HCT116 (cell line): ENCODE measurements at regions not wholly inside any gene's neighbourhood (a gene's known extent, or its start where the extent isn't known, plus 50 kb on each side); places are given as distances from the start of the nearest gene placed in this dataset.

Source experiments
- CBX3 ChIP-seq: IDR thresholded peaks from 2 replicates; pipeline ENCODE4 v1.6.1; 2012; ENCODE audit warnings: low read depth
- CTCF ChIP-seq, 3 experiments: fragments of 200-600 bp in 1 of 3; sonication (generic) in 1 of 3; IDR thresholded peaks in 2 of 3; conservative IDR thresholded peaks in 1 of 3; 2 replicates each; pipeline ENCODE4 v1.5.1; 2012 to 2017; ENCODE audit warnings: low read depth in 2 of 3, low read length in 2 of 3, antibody characterized with exemption in 1 of 3, borderline replicate concordance in 1 of 3, control low read depth in 1 of 3, mild to moderate bottlenecking in 1 of 3, mixed read lengths in 1 of 3, mixed run types in 1 of 3, moderate library complexity in 1 of 3; ENCODE audit not compliant: insufficient read depth in 1 of 3
- EGR1 ChIP-seq: IDR thresholded peaks from 2 replicates; pipeline ENCODE4 v1.6.1; 2012; ENCODE audit warnings: low read depth
- ELF1 ChIP-seq: IDR thresholded peaks from 2 replicates; pipeline ENCODE4 v1.6.1; 2012; ENCODE audit warnings: low read depth, borderline replicate concordance
- EZH2 ChIP-seq: fragments of 200-600 bp; sonication (generic); IDR thresholded peaks from 2 replicates; pipeline ENCODE4 v1.6.1; 2017; ENCODE audit warnings: antibody characterized with exemption, mixed run types
- POLR2A ChIP-seq: IDR thresholded peaks from 2 replicates; pipeline ENCODE4 v1.7.0; 2011; ENCODE audit warnings: borderline replicate concordance; ENCODE audit not compliant: insufficient read depth, insufficient read length; ENCODE audit errors: extremely low read depth
- POLR2AphosphoS5 ChIP-seq: IDR thresholded peaks from 2 replicates; pipeline ENCODE4 v1.6.1; 2011; ENCODE audit warnings: mild to moderate bottlenecking, low read depth, low read length, moderate library complexity
- REST ChIP-seq: IDR thresholded peaks from 2 replicates; pipeline ENCODE4 v1.6.1; 2012; ENCODE audit warnings: low read depth
- SIN3A ChIP-seq: IDR thresholded peaks from 2 replicates; pipeline ENCODE4 v1.6.1; 2012; ENCODE audit warnings: low read depth
- SRF ChIP-seq: IDR thresholded peaks from 2 replicates; pipeline ENCODE4 v1.6.1; 2012; ENCODE audit warnings: low read depth
- YY1 ChIP-seq: IDR thresholded peaks from 2 replicates; pipeline ENCODE4 v1.6.1; 2011; ENCODE audit warnings: low read length, low read depth, moderate library complexity, mild to moderate bottlenecking; ENCODE audit not compliant: insufficient replicate concordance; ENCODE audit errors: extremely low read depth

GRCh38 chr16:9598731-9599083 lies 507.3 kb downstream of the HAPSTR1 start:
- no peak for TF ChIP-seq CTCF (IDR thresholded peaks at IDR 0.05 in 2 of 3, conservative IDR thresholded peaks at IDR 0.05 in 1 of 3; ENCODE audit: borderline replicate concordance in 1 of 3, insufficient read depth in 1 of 3, low read depth in 2 of 3, low read length in 2 of 3)
- no peak for TF ChIP-seq POLR2AphosphoS5
- no peak for TF ChIP-seq EGR1
- TF ChIP-seq SIN3A, result no peak
- no peak for TF ChIP-seq POLR2A
- no peak for TF ChIP-seq EZH2
- TF ChIP-seq YY1, result no peak
- TF ChIP-seq CBX3, result no peak
- TF ChIP-seq ELF1, result no peak
- no peak for TF ChIP-seq REST
- no peak for TF ChIP-seq SRF
